Forelimb muscle (tissue), 1 donor: ENCODE measurements at regions not wholly inside any gene's neighbourhood (a gene's known extent, or its start where the extent isn't known, plus 50 kb on each side); places are given as distances from the start of the nearest gene placed in this dataset.

Experiments
- DNase-seq: peaks from one replicate; pipeline ENCODE4 v3.0.0-alpha.2; 2013; ENCODE audit warnings: low read depth

DNA sequence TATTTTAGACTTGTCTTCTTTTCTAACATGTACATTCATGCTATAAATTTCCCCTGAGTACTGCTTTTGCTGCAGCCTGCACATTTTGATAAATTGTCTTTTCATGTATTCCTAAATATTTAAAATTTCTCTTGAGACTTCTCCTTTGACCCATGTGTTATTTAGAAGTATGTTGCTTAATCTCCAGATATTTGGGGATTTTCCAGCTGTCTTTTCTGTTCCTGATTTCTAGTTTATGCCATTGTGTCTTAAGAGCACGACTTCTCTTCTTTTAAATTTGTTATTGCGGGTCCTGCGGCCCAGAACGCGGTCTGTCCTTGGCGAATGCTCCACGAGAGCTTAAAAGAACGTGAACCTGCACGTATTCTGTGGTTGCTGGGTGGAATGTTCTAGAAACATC is 136.4 kb downstream of the KIF26A start:
- DNase-seq: no peak

GRCh38 chr14:104277416-104278213 is 139.2 kb downstream of the KIF26A start:
- DNase-seq: no peak

DNA sequence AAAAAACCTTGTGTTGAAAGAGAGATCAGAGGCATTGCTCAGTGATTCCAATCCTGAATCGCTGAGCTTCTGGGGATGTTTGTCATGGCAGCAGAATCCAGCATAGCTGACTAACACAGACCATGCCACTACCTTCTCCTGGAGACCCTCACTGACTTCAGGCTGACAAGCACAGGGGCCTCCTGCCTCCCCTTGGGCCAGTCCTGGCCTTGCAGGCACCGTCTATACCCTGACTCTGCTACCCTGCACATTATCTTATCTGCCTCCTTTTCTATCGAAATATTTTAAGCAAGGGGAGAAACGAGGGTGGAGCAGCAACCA is 139.8 kb downstream of the KIF26A start:
- DNase-seq: no peak

- no peak for DNase-seq
Observed at GRCh38 chr14:104280085-104280901, 141.9 kb downstream of the KIF26A start.

GRCh38 chr14:104280902-104281767 is 142.7 kb downstream of the KIF26A start:
- DNase-seq: no peak

- no peak for DNase-seq
Observed at GRCh38 chr14:104281768-104282301, 143.4 kb downstream of the KIF26A start.

DNA sequence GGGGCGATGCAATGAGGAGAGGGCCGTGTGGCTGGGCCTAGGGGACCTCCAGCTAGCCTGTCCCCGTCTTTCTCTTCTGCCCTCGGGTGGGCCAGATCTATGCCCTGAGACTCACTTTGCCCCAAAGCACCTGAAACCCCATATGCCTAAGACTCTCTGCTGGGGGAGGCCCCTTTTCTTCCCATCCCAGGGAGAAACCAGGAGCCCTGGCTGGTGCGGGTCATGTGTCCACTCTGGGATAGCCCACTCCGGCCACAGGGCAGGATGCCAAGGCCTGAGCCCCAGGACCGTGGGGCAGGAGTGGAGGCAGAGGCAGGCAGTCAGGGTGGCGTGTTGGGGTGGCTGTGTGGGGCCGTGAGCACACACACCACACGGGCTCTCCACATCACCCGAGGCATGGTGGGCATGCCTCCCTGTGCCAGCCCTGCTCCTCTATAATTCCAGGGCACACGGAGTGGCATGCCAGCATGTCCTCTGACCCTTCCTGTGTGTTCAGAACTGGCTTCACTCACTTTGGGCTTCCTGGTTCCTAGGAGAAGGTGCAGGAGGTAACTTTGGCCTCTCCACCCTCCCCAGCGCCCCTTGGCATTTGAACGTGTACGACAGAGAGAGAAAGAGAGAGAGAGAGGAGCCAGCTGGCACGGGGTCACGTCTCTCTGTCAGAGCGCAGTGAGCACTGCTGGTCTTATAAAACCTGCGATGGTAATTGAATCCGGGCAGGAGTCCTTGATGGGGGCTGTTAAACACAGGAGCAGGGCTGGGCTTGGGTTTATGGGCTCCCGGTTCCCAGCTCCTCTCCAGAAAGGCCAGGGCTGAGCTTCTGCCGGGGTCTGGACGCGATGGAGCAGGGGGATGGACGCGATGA is 144.2 kb downstream of the KIF26A start:
- no peak for DNase-seq

DNA sequence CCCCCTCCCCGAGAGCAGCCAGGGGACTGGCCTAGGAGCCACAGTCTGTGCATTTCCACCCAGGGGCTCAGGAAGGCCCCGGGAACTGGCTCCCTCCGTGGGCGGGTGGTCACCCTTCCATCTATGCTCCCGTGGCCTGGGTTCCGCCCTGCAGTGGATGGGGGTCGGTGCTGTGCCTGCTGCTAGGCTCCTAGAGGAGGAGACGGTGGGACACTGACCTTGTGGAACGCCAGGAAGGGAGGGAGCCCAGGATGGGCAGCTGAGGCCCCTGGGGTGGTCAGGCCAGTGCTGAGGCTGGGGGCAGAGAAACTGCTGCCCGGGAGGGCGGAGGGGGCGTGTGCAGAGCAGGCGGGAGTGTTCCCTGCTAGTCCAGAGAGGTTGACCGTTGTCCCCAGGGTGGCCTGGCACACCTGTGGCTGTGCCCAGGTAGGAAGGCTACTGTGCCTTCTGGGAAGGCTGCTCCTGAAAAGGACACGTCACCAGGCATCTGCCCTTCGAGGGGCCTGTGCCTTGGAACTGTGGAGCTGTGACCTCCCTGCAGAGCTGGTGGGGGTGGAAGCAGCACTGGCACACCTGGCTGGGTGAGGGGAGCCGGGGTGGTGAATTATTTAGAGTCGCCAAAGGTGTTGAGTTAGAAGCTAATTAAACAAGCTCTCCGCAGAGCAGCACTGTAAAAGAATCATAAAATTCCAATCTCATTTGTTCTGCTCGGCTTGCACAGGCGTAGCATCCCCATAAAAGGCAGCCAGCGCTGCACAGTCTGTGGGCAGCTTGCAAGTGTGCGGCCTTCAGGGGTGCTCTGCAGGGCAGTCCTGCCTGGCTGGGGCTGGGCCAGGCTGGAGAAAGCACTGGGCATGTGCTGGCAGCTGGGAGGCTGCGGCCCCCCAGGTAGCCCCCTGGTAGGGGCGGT is 145.1 kb downstream of the KIF26A start:
- DNase-seq: no peak

DNA sequence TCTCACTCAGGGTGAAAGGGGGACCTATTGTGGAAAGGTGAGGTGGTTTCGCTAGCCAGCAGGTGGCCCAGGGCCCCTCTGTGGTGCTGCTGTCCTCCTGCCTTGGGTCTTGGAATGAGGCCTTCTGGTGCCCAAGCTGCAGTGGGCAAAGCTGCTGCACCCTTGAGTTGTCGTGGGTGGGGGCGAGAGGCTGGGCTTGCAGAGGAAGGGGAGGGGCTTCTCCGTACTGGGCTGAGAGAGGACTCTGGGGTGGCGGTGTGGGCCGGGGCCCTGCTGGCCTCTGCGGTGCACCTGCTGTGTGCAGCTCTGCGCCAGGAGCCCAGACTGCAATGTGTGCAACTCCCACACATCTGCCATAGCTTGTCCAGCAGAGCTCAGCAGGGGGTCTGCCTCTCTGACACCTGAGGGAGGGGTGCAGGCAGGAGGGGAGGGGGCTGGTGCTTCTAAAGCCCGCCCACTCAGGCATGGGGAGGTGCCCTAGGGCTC is 145.8 kb downstream of the KIF26A start:
- no peak for DNase-seq

GRCh38 chr14:104284636-104285507 is 146.5 kb downstream of the KIF26A start:
- DNase-seq: no peak

- DNase-seq: no peak
Observed at GRCh38 chr14:104285508-104285840, 147.1 kb downstream of the KIF26A start.

- DNase-seq: no peak
Observed at GRCh38 chr14:104286086-104286485, 147.7 kb downstream of the KIF26A start.

- no peak for DNase-seq
Observed at GRCh38 chr14:104286496-104286895, 148.1 kb downstream of the KIF26A start.

GRCh38 chr14:104287301-104288009 is 149.1 kb downstream of the KIF26A start:
- no peak for DNase-seq

GRCh38 chr14:104288272-104288671 is 149.9 kb downstream of the KIF26A start:
- DNase-seq: no peak

GRCh38 chr14:104289507-104289906 is 151.1 kb downstream of the KIF26A start:
- DNase-seq: no peak

- no peak for DNase-seq
Observed at GRCh38 chr14:104290058-104290667, 151.8 kb downstream of the KIF26A start.

GRCh38 chr14:104290756-104291122 is 152.4 kb downstream of the KIF26A start:
- no peak for DNase-seq
